ENCODE measurements at regions not wholly inside any gene's neighbourhood (a gene's known extent, or its start where the extent isn't known, plus 50 kb on each side); places are given as distances from the start of the nearest gene placed in this dataset.
"Not testable (repeated sequence)": the region's sequence is repeated elsewhere in the genome, so short reads cannot be mapped to it uniquely, and the experiment has no call there.

- no peak for DNase-seq (ENCODE audit: low spot score)
These were observed 103.3 kb upstream of the ARMC3 start for GRCh38 chr10:22824520-22824919.

- peak; percentile 68 for DNase-seq (ENCODE audit: low spot score)
These were observed 104.7 kb upstream of the ARMC3 start for GRCh38 chr10:22823109-22823508.

- not testable (repeated sequence) for DNase-seq (ENCODE audit: low spot score)
These were observed 105.9 kb upstream of the ARMC3 start for GRCh38 chr10:22821921-22822320.

GRCh38 chr10:22821501-22821900, 106.4 kb upstream of the ARMC3 start:
- DNase-seq (ENCODE audit: low spot score) = peak; percentile 27

GRCh38 chr10:22816298-22816653, 101.9 kb upstream of the PIP4K2A start:
- peak; percentile 52 for DNase-seq (ENCODE audit: low spot score)

GRCh38 chr10:22810643-22811465, 96.5 kb upstream of the PIP4K2A start:
- peak; percentile 30 for DNase-seq (ENCODE audit: low spot score)

- no peak for DNase-seq (ENCODE audit: low spot score)
These were observed 92.9 kb upstream of the PIP4K2A start for GRCh38 chr10:22807238-22807637.

GRCh38 chr10:22805304-22805703, 90.9 kb upstream of the PIP4K2A start:
- peak; percentile 78 for DNase-seq (ENCODE audit: low spot score)

- peak; percentile 39 for DNase-seq (ENCODE audit: low spot score)
These were observed 89.0 kb upstream of the PIP4K2A start for GRCh38 chr10:22803261-22803885.

- DNase-seq (ENCODE audit: low spot score) = no peak
These were observed 87.4 kb upstream of the PIP4K2A start for GRCh38 chr10:22801785-22802184.

- DNase-seq (ENCODE audit: low spot score) = not testable (repeated sequence)
These were observed 83.4 kb upstream of the PIP4K2A start for GRCh38 chr10:22797796-22798195.

GRCh38 chr10:22795546-22795945, 81.2 kb upstream of the PIP4K2A start:
- DNase-seq (ENCODE audit: low spot score) = no peak

- DNase-seq (ENCODE audit: low spot score) = no peak
These were observed 77.8 kb upstream of the PIP4K2A start for GRCh38 chr10:22792161-22792560.

GRCh38 chr10:22791665-22792064, 77.3 kb upstream of the PIP4K2A start:
- DNase-seq (ENCODE audit: low spot score) = no peak

GRCh38 chr10:22784668-22785067, 70.3 kb upstream of the PIP4K2A start:
- no peak for DNase-seq (ENCODE audit: low spot score)

- no peak for DNase-seq (ENCODE audit: low spot score)
These were observed 69.4 kb upstream of the PIP4K2A start for GRCh38 chr10:22783807-22784206.

GRCh38 chr10:22780474-22780885, 66.1 kb upstream of the PIP4K2A start:
- no peak for DNase-seq (ENCODE audit: low spot score)

- DNase-seq (ENCODE audit: low spot score) = no peak
These were observed 65.1 kb upstream of the PIP4K2A start for GRCh38 chr10:22779331-22780019.

- DNase-seq (ENCODE audit: low spot score) = no peak
These were observed 59.7 kb upstream of the PIP4K2A start for GRCh38 chr10:22774102-22774501.

- DNase-seq (ENCODE audit: low spot score) = not testable (repeated sequence)
These were observed 57.3 kb upstream of the PIP4K2A start for GRCh38 chr10:22771631-22772030.

- no peak for DNase-seq (ENCODE audit: low spot score)
These were observed 55.9 kb upstream of the PIP4K2A start for GRCh38 chr10:22770270-22770669.

GRCh38 chr10:22767859-22768258, 53.5 kb upstream of the PIP4K2A start:
- DNase-seq (ENCODE audit: low spot score) = no peak

- DNase-seq (ENCODE audit: low spot score) = no peak
These were observed 52.3 kb upstream of the PIP4K2A start for GRCh38 chr10:22766693-22767092.

Measured in AG20443 (cell line).